Keratinocyte (primary cell): ENCODE measurements at regions not wholly inside any gene's neighbourhood (a gene's known extent, or its start where the extent isn't known, plus 50 kb on each side); places are given as distances from the start of the nearest gene placed in this dataset.

Source experiments
- EZH2 ChIP-seq: IDR thresholded peaks from one replicate; pipeline ENCODE4 v1.6.1; 2012; ENCODE audit warnings: inconsistent platforms, mild to moderate bottlenecking, low read length, moderate library complexity
- TF ChIP-seq, protein P1 (sequence below), 3 experiments: IDR thresholded peaks in 1 of 3; conservative IDR thresholded peaks in 1 of 3; optimal IDR thresholded peaks in 1 of 3; 2 replicates in 2 of 3; 3 replicates in 1 of 3; pipeline versions ENCODE3 to v1.5.1; 2011; ENCODE audit warnings: low read length in 3 of 3, mild to moderate bottlenecking in 3 of 3, moderate library complexity in 2 of 3, control low read depth in 1 of 3, inconsistent platforms in 1 of 3; ENCODE audit not compliant: insufficient read depth in 2 of 3; ENCODE audit errors: extremely low read depth in 1 of 3

DNA sequence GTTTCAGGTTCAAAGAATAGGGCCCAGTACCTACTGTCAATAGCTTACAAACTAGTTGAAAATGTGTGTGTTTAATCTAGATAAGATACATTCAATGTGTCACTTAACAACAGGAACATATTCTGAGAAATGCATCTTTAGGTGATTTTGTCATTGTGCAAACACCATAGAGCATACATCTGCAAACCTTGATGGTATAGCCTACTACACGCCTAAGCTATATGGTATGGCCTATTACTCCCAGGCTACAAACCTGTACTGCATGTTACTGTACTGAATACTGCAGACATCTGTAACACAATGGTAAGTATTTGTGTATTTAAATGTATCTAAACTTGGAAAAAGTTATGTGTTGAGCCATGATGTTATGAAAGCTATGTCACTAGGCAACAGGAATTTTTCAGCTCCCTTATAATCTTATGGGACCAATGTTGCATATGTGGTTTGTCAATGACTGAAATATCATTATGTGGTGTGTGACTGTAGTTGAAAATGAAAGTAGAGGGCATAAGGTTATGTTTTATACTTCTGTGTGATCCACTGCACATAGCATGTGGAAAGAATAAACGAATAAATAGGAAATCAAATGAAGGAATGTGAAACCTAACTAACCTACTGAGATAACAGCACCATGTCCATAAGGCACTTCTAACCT lies 129.0 kb upstream of the CAMK1G start:
- no peak for TF ChIP-seq EZH2
- TF ChIP-seq, protein P1, sequence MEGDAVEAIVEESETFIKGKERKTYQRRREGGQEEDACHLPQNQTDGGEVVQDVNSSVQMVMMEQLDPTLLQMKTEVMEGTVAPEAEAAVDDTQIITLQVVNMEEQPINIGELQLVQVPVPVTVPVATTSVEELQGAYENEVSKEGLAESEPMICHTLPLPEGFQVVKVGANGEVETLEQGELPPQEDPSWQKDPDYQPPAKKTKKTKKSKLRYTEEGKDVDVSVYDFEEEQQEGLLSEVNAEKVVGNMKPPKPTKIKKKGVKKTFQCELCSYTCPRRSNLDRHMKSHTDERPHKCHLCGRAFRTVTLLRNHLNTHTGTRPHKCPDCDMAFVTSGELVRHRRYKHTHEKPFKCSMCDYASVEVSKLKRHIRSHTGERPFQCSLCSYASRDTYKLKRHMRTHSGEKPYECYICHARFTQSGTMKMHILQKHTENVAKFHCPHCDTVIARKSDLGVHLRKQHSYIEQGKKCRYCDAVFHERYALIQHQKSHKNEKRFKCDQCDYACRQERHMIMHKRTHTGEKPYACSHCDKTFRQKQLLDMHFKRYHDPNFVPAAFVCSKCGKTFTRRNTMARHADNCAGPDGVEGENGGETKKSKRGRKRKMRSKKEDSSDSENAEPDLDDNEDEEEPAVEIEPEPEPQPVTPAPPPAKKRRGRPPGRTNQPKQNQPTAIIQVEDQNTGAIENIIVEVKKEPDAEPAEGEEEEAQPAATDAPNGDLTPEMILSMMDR (optimal IDR thresholded peaks at IDR 0.05 in 1 of 3, IDR thresholded peaks at IDR 0.05 in 1 of 3, conservative IDR thresholded peaks at IDR 0.05 in 1 of 3; ENCODE audit: extremely low read depth in 1 of 3, insufficient read depth in 2 of 3, low read length in 3 of 3) = no peak
